ENCODE measurements at regions not wholly inside any gene's neighbourhood (a gene's known extent, or its start where the extent isn't known, plus 50 kb on each side); places are given as distances from the start of the nearest gene placed in this dataset.
"Not testable (repeated sequence)": the region's sequence is repeated elsewhere in the genome, so short reads cannot be mapped to it uniquely, and the experiment has no call there.

- no peak for DNase-seq
These were observed 144.5 kb upstream of the SLC38A2 start for GRCh38 chr12:46516933-46517578.

DNA sequence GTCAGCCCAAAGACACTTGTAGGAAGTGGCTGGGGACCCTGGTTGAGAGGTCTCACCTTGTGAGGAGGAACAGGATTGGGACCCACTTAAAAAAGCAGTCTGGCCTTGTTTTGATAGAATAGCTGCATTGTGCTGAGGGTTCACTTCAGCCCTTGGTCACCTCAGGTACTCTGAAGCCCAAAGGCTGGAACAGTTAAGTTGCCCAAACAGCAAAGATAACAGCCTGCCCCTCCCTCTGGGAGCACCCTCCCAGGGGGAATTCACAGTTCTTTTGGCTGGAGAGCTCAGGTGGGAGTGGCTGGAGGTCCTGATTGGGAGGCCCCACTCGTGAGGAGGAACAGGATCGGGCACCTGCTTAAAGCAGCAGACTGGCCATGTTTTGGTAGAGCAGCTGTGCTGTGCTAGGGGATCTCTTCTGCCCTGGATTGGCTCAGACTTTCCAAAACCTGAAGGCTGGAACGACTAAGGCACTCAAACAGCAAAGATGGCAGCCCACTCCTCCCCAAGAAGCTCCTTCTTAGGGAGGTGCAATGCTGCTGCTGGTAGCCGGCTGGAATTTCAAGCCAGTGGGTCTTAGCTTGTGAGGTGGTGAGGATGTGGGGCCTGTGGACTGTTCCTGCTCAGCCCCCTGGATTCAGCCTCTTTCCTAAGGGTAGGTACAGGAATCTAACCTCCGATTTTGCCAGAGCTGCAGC, 143.8 kb upstream of the SLC38A2 start:
- no peak for DNase-seq

- no peak for DNase-seq
These were observed 143.3 kb upstream of the SLC38A2 start for GRCh38 chr12:46515829-46516228.

- DNase-seq = no peak
These were observed 142.3 kb upstream of the SLC38A2 start for GRCh38 chr12:46514886-46515285.

DNA sequence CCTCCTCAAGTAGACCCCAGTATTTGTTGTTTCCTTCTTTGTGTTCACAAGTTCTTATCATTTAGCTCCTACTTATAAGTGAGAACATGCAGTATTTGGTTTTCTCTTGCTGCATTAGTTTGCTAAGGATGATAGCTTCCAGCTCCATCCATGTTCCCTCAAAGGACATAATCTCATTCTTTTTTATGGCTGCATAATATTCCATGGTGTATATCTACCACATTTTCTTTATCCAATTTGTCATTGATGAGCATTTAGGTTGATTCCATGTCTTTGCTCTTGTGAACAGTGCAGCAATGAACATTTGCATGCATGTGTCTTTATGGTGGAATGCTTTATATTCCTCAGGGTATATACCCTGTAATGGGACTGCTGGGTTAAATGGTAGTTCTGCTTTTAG, 137.7 kb upstream of the SLC38A2 start:
- DNase-seq = not testable (repeated sequence)

GRCh38 chr12:46509135-46509534, 136.6 kb upstream of the SLC38A2 start:
- DNase-seq = no peak

- DNase-seq = no peak
These were observed 136.1 kb upstream of the SLC38A2 start for GRCh38 chr12:46508651-46509050.

GRCh38 chr12:46507766-46508165, 135.2 kb upstream of the SLC38A2 start:
- DNase-seq = no peak

- no peak for DNase-seq
These were observed 134.4 kb upstream of the SLC38A2 start for GRCh38 chr12:46506961-46507360.

DNA sequence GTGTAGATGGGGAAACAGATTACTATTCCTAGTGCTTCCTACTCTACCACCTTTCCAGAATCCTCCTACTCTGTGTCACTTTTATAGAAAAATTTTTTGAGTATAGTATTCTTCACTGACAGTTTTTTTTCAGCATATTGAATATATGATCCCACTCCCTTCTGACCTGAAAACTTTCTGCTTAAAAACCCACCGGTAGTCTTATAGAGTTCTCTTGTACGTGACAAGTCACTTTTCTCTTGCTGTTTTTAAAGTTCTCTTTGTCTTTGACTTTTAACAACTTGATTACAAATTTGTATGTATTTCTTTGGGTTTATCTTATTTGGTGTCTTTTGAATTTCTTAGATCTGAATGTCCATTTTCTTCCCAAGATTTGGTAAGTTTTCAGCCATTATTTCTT, 133.6 kb upstream of the SLC38A2 start:
- DNase-seq = no peak

DNA sequence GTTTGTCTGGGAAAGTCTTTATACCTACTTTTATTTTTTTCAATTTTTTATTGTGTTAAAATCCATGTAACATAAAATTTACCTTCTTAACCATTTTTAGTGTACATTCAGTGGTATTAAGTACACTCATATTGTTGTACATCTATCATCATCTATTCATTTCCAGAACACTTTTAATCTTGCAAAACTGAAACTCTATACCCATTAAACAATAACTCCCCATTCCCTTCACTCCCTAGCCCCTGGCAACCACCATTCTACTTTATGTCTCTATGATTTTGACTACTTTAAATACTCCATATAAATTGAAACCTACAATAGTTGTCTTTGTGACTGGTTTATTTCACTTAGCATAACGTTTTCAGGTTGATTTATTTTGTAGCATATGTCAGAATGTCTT, 131.9 kb upstream of the SLC38A2 start:
- no peak for DNase-seq

DNA sequence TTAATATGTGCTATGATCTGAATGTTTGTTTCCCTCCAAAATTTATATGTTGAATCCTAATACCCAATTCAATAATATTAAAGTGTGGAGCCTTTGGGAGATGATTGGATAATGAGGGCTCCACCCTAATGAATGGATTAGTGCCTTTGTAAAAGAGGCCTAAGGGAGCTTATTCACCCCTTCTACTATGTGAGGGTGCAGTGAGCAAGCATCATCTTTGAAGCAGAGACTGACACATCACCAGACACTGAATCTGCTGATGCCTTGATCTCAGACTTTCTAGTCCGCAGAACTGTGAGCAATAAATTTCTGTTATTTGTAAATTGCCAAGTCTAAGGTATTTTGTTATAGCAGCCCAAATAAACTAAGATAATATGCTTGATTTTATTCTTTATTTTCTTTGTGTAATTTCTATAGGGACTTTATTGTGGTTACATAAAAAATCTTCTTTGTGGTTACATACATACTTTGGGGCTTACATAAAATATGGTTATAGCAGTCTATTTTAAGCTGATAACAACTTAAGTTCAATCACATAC, 131.1 kb upstream of the SLC38A2 start:
- no peak for DNase-seq

GRCh38 chr12:46500673-46501072, 128.1 kb upstream of the SLC38A2 start:
- no peak for DNase-seq

DNA sequence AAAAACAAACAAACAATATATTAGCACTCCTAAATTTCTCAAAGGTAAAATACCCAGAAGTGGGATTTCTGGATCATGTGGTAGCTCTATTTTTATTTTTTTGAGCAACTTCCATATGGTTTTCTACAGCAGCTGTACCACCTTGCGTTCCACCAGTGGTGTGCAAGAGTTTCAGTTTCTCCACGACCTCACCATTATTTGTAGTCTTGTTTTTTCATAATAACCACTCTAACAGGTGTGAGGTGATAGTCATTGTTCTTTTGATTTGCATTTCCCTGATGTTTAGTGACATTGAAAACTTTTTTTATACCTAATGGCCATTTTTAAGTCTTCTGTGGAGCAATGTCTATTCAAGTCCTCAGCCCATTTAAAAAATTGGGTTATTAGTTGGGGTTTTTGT, 127.3 kb upstream of the SLC38A2 start:
- no peak for DNase-seq

GRCh38 chr12:46499226-46499625, 126.7 kb upstream of the SLC38A2 start:
- DNase-seq = no peak

DNA sequence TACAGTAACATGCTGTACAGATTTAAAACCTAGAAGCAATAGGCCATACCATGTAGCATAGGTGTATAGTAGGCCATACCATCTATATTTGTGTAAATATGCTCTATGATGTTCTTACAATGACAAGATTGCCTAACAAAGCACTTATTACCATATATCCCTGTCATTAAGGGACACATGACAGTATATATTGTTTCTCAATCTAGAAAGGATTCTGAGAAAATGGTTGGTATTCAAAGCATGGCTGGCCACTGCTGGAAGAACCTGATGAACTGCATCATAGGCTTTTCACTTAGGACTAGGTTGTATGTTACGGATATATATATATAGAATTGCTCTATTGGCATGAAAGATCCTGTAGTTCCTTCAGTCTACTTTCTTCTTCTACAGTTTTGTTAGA, 125.2 kb upstream of the SLC38A2 start:
- DNase-seq = no peak

GRCh38 chr12:46494424-46494823, 121.9 kb upstream of the SLC38A2 start:
- DNase-seq = no peak

- no peak for DNase-seq
These were observed 121.2 kb upstream of the SLC38A2 start for GRCh38 chr12:46493834-46494181.

DNA sequence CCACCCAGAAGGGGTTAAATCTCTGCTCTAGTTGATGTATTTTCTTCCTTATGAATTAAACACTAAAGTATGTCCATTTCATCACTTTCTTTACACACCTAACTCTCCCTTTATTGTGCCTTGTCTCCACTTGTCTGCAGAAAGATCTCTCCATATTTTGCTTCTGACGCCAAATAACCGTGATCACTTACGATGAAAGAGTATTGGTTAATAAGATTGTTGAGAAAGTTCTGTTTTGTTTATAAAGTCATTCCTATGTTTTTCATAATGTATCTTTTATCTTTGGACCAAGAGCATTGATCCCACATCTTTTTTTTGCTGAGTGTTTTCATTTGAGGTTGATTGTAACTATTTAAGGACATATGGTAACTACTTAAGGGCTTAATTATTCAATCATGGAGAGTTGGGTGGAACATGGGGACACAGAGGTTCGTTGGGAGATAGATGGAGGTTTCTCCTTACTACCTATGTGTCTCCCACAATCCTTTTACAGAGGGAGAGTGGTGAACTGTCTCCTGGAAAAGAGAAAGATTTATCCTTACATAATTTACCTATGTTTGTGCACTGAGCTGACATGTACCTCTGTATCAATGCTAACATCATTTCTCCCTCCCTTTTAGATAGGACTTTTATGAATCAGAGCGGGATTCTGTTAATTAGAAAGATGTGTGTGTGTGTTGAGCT, 120.7 kb upstream of the SLC38A2 start:
- no peak for DNase-seq

- DNase-seq = no peak
These were observed 120.0 kb upstream of the SLC38A2 start for GRCh38 chr12:46492471-46493085.

DNA sequence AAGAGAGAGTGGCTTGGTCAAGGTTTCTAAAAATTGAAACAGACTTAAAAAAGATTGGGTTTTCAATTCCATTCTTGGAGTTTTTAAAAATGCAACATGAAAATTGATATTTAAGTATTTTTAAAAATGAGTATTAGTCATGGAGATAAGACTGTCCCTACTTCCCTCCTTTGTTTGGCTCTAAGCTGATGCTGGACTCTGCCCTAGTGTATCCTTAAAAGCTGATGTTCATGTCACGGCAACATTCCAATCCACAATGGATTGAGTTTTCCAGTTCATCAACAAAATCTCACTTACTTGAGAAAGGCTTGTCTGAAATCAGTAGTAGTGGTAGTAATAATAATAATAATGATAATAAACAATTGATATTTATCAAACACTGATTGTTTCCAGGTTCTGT, 119.0 kb upstream of the SLC38A2 start:
- DNase-seq = no peak

- no peak for DNase-seq
These were observed 118.1 kb upstream of the SLC38A2 start for GRCh38 chr12:46490635-46491034.

DNA sequence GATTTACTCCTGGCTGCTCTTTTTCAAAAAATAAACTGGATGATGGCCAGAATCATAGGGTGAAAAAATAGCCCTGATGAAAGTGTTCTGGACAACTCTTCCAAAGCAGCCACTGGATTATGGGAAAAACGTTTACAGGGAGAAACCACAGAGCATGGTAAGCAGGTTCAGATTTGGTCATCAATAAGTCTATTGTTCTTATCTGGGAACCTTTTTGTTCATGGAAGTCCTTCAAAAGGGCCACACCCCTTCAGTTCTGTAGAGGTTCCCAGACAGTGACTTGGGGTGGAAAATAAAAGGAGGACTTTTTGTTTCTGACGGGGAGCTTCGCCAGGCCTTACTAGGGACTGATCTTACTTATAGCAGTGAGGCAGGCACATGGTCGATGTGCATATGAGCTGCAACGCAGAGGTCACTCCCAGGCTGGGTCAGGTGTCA, 117.4 kb upstream of the SLC38A2 start:
- DNase-seq = no peak

All from inflammatory macrophage treated with lipopolysaccharide for 4 hours (primary cell).